ENCODE measurements at regions not wholly inside any gene's neighbourhood (a gene's known extent, or its start where the extent isn't known, plus 50 kb on each side); places are given as distances from the start of the nearest gene placed in this dataset.

GRCh38 chr16:9040800-9041412 lies 50.5 kb upstream of the HAPSTR1 start:
- Mint-ChIP-seq H3K36me3 (ENCODE audit: unreplicated experiment) (no peaks in the 10 kb centered on the region), H3K4me3 (ENCODE audit: unreplicated experiment) (no peak overlapping the region), H3K9me3 (ENCODE audit: unreplicated experiment) (peaks cover 3% of the 10 kb centered on the region), H3K27ac (ENCODE audit: unreplicated experiment) (no peak overlapping the region), H3K4me1 (ENCODE audit: low read depth, unreplicated experiment) (peaks cover 4% of the 10 kb centered on the region), H3K27me3 (ENCODE audit: unreplicated experiment) (no peaks in the 10 kb centered on the region)
- TF ChIP-seq CTCF (IDR thresholded peaks at IDR 0.05; ENCODE audit: partially characterized antibody, unreplicated experiment): no peak
- DNase-seq: no peak

Data from glutamatergic neuron (in vitro differentiated cells).